Activated T-cell treated with anti-CD3 and anti-CD28 coated beads, Interleukin-2, amount 50 U/mL, for 24 hours (primary cell): ENCODE measurements at regions not wholly inside any gene's neighbourhood (a gene's known extent, or its start where the extent isn't known, plus 50 kb on each side); places are given as distances from the start of the nearest gene placed in this dataset.

Experiments
- DNase-seq: peaks from one replicate; pipeline ENCODE4 v3.0.0-alpha.2; 2020
- H3K27ac Mint-ChIP-seq: 2 replicates; pipeline ENCODE4 v1.8.0; 2020; ENCODE audit warnings: mild to moderate bottlenecking, mixed read lengths
- H3K27me3 Mint-ChIP-seq: 2 replicates; pipeline ENCODE4 v1.8.0; 2020; ENCODE audit warnings: mixed read lengths
- H3K36me3 Mint-ChIP-seq: 2 replicates; pipeline ENCODE4 v1.8.0; 2020; ENCODE audit warnings: low read depth, mixed read lengths
- H3K4me1 Mint-ChIP-seq: 2 replicates; pipeline ENCODE4 v1.8.0; 2020; ENCODE audit warnings: low read depth, mixed read lengths
- H3K4me3 Mint-ChIP-seq: 2 replicates; pipeline ENCODE4 v1.8.0; 2020; ENCODE audit warnings: mild to moderate bottlenecking, moderate library complexity, mixed read lengths
- H3K9me3 Mint-ChIP-seq: 2 replicates; pipeline ENCODE4 v1.8.0; 2020; ENCODE audit warnings: mixed read lengths

- Mint-ChIP-seq H3K4me1 (peaks cover 10% of the 10 kb centered on the region), H3K27ac (no peak overlapping the region), H3K27me3 (no peaks in the 10 kb centered on the region), H3K4me3 (no peak overlapping the region), H3K36me3 (no peaks in the 10 kb centered on the region), H3K9me3 (peaks cover 5% of the 10 kb centered on the region)
- no peak for DNase-seq
Observed at GRCh38 chr5:101153526-101153925, 250.4 kb upstream of the ST8SIA4 start.

DNA sequence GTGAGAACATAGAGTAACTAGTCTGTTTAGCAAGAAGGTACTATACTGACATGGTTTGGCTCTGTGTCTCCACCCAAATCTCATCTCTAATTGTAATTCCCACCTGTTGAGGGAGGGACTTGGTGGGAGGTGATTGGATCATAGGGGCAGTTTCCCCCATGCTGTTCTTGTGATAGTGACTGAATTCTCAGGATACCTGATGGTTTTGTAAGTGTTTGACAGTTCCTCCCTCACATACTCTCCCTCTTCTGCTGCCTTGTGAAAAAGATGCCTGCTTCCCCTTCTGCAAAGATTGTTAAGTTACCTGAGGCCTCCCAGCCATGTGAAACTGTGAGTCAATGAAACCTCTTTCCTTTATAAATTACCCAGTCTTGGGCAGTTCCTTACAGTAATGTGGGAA, 240.4 kb upstream of the ST8SIA4 start:
- no peak overlapping the region for H3K4me3 Mint-ChIP-seq
- no peak overlapping the region for H3K27ac Mint-ChIP-seq
- no peaks in the 10 kb centered on the region for H3K4me1 Mint-ChIP-seq
- DNase-seq: no peak
- H3K27me3 Mint-ChIP-seq: no peaks in the 10 kb centered on the region
- H3K9me3 Mint-ChIP-seq: peaks cover 6% of the 10 kb centered on the region
- no peaks in the 10 kb centered on the region for H3K36me3 Mint-ChIP-seq

- Mint-ChIP-seq H3K27ac (no peak overlapping the region), H3K9me3 (peaks cover 6% of the 10 kb centered on the region), H3K4me1 (no peaks in the 10 kb centered on the region), H3K36me3 (no peaks in the 10 kb centered on the region), H3K27me3 (no peaks in the 10 kb centered on the region), H3K4me3 (no peak overlapping the region)
- DNase-seq: no peak
Observed at GRCh38 chr5:101142102-101142501, 239.0 kb upstream of the ST8SIA4 start.

GRCh38 chr5:101136454-101136853, 233.4 kb upstream of the ST8SIA4 start:
- Mint-ChIP-seq H3K27me3 (no peaks in the 10 kb centered on the region), H3K36me3 (no peaks in the 10 kb centered on the region), H3K4me3 (no peak overlapping the region), H3K27ac (no peak overlapping the region), H3K9me3 (peaks cover 3% of the 10 kb centered on the region), H3K4me1 (no peaks in the 10 kb centered on the region)
- no peak for DNase-seq

- Mint-ChIP-seq H3K36me3 (no peaks in the 10 kb centered on the region), H3K27me3 (peaks cover 2% of the 10 kb centered on the region), H3K9me3 (no peaks in the 10 kb centered on the region), H3K4me1 (no peaks in the 10 kb centered on the region), H3K27ac (no peak overlapping the region), H3K4me3 (no peak overlapping the region)
- no peak for DNase-seq
Observed at GRCh38 chr5:101123363-101123762, 220.3 kb upstream of the ST8SIA4 start.

- no peaks in the 10 kb centered on the region for H3K9me3 Mint-ChIP-seq
- no peaks in the 10 kb centered on the region for H3K27me3 Mint-ChIP-seq
- no peak overlapping the region for H3K27ac Mint-ChIP-seq
- no peak for DNase-seq
- H3K36me3 Mint-ChIP-seq: no peaks in the 10 kb centered on the region
- H3K4me1 Mint-ChIP-seq: no peaks in the 10 kb centered on the region
- H3K4me3 Mint-ChIP-seq: no peak overlapping the region
Observed at GRCh38 chr5:101112645-101113044, 209.6 kb upstream of the ST8SIA4 start.

GRCh38 chr5:101103874-101104273, 200.8 kb upstream of the ST8SIA4 start:
- DNase-seq: no peak
- Mint-ChIP-seq H3K4me1 (peaks cover 2% of the 10 kb centered on the region), H3K27me3 (no peaks in the 10 kb centered on the region), H3K27ac (no peak overlapping the region), H3K36me3 (no peaks in the 10 kb centered on the region), H3K4me3 (no peak overlapping the region), H3K9me3 (no peaks in the 10 kb centered on the region)

GRCh38 chr5:101102506-101102905, 199.4 kb upstream of the ST8SIA4 start:
- no peaks in the 10 kb centered on the region for H3K36me3 Mint-ChIP-seq
- H3K27ac Mint-ChIP-seq: no peak overlapping the region
- H3K27me3 Mint-ChIP-seq: no peaks in the 10 kb centered on the region
- peaks cover 2% of the 10 kb centered on the region for H3K4me1 Mint-ChIP-seq
- no peak overlapping the region for H3K4me3 Mint-ChIP-seq
- DNase-seq: no peak
- no peaks in the 10 kb centered on the region for H3K9me3 Mint-ChIP-seq

DNA sequence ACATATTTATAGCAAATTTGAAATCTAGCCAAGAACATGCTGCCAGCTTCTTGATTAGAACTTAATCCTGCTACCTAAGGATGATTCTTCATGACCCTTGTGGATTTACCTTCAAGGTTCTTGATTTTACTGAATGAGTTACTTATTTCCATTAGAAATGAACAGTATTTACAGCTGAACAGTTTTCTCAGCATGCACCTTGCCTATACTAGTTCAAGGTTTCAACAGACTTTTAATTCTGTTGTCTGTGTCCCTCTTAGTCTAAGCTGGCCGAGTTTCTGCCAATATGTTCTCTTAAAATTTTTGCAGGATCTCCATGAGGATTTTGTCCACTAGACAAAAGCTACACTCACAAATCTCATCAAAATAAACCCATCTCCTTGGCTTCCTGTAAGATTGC, 188.8 kb upstream of the ST8SIA4 start:
- Mint-ChIP-seq H3K4me1 (no peaks in the 10 kb centered on the region), H3K27ac (no peak overlapping the region), H3K27me3 (peaks cover 3% of the 10 kb centered on the region), H3K4me3 (no peak overlapping the region), H3K36me3 (no peaks in the 10 kb centered on the region), H3K9me3 (no peaks in the 10 kb centered on the region)
- no peak for DNase-seq

- H3K4me3 Mint-ChIP-seq: no peak overlapping the region
- H3K36me3 Mint-ChIP-seq: no peaks in the 10 kb centered on the region
- no peaks in the 10 kb centered on the region for H3K4me1 Mint-ChIP-seq
Observed at GRCh38 chr5:101084353-101084752, 181.3 kb upstream of the ST8SIA4 start.

DNA sequence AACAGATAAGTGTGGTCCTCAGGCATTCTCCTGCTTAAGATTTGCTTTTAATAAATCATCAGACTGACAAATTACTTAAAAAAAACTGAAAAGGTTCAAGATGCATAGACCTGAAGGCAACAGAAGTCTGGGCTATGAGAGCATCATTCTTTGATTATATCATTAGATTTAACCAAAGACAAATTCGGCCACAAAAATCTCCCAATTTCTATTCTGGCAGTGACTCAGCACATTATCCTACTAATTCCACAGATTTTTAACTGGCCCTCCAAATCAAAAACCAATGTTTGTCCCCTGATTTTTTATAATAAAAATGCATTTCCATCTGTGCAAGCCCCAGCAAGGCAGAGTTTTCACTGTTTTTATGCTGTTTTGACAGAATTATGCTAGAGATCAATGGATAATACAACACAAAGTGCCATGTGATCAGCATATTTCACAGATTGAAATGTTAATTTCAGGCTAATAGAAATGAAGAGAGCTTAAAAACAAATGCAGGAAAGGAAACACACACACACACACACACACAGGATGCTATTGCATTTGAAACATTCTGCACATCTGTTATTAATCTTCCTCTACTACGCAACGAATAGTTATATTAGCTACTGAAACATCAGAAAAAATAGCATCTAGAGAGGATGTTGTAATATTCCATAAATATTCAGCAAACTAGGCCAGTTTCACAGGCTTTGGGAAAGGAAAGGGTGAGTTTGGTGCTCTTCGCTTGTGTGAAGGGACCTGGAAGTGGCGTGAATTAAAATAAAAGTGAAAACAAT, 177.6 kb upstream of the ST8SIA4 start:
- H3K36me3 Mint-ChIP-seq: no peaks in the 10 kb centered on the region
- no peak for DNase-seq
- H3K27ac Mint-ChIP-seq: no peak overlapping the region
- no peaks in the 10 kb centered on the region for H3K27me3 Mint-ChIP-seq
- H3K9me3 Mint-ChIP-seq: no peaks in the 10 kb centered on the region
- no peak overlapping the region for H3K4me3 Mint-ChIP-seq
- H3K4me1 Mint-ChIP-seq: no peaks in the 10 kb centered on the region

More at GRCh38 chr5:101084353-101084752, 181.3 kb upstream of the ST8SIA4 start:
- DNase-seq: no peak
- no peaks in the 10 kb centered on the region for H3K9me3 Mint-ChIP-seq
- no peaks in the 10 kb centered on the region for H3K27me3 Mint-ChIP-seq
- H3K27ac Mint-ChIP-seq: no peak overlapping the region

DNA sequence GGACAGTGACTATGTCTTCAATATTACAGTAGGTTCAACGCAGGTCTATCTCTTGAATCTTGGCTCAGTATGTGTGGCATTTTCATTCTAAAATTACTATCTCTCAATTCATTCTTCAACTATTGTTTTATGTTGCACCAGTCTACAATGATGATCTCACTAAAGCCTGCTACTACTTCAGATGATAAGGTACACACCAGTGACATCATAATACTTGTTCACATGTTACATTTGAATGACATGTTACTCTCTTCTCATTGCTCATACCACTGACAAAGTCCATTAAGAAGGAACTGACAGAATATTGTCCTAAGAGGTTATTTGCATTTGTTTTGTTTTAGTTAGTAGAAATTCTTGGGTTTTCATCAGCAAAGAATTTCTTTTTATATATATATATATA, 165.2 kb upstream of the ST8SIA4 start:
- DNase-seq: no peak
- no peak overlapping the region for H3K27ac Mint-ChIP-seq
- H3K4me1 Mint-ChIP-seq: no peaks in the 10 kb centered on the region
- no peak overlapping the region for H3K4me3 Mint-ChIP-seq
- no peaks in the 10 kb centered on the region for H3K36me3 Mint-ChIP-seq
- peaks cover 1% of the 10 kb centered on the region for H3K9me3 Mint-ChIP-seq
- H3K27me3 Mint-ChIP-seq: no peaks in the 10 kb centered on the region

DNA sequence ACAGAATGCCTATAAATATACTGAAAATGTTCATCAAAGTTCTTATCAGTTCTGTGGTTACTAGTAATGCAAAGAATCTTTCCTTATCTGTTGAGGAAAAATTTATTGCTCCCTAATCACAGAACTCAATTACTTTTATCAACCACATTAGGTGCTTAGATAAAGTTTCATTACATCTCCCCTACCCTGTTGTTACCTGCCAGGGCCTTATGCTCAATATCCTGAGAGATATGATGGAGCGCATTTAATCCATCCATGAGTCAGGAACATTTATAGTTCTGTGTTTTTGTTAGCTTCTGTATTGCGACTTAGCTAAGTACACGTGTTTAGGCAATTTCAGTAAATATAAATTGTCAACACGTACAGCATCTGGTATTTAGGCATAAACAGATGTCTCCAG, 164.3 kb upstream of the ST8SIA4 start:
- H3K36me3 Mint-ChIP-seq: no peaks in the 10 kb centered on the region
- H3K4me1 Mint-ChIP-seq: no peaks in the 10 kb centered on the region
- no peak overlapping the region for H3K27ac Mint-ChIP-seq

DNA sequence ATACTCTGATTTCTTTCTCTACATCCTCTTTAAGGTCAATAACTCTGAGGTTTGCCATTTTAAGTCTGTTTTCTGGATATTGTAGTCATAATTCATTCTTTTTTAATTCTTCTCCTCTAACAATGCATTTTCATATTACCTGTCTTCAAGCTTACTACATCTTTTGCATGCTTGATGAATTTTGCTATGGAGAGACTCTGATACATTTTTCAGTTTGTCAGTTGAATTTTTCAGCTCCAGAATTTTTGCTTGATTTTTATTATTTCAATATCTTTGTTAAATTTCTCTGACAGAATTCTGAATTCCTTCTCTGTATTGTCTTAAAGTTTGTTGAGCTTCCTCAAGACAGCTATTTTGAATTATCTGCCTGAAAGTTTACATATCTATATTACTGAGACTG, 159.8 kb upstream of the ST8SIA4 start:
- Mint-ChIP-seq H3K4me3 (no peak overlapping the region), H3K4me1 (no peaks in the 10 kb centered on the region), H3K27me3 (no peaks in the 10 kb centered on the region), H3K9me3 (peaks cover 12% of the 10 kb centered on the region), H3K36me3 (no peaks in the 10 kb centered on the region), H3K27ac (no peak overlapping the region)
- DNase-seq: no peak

More for the DNA sequence above, 164.3 kb upstream of the ST8SIA4 start:
- Mint-ChIP-seq H3K4me3 (no peak overlapping the region), H3K9me3 (peaks cover 8% of the 10 kb centered on the region), H3K27me3 (no peaks in the 10 kb centered on the region)
- DNase-seq: no peak

DNA sequence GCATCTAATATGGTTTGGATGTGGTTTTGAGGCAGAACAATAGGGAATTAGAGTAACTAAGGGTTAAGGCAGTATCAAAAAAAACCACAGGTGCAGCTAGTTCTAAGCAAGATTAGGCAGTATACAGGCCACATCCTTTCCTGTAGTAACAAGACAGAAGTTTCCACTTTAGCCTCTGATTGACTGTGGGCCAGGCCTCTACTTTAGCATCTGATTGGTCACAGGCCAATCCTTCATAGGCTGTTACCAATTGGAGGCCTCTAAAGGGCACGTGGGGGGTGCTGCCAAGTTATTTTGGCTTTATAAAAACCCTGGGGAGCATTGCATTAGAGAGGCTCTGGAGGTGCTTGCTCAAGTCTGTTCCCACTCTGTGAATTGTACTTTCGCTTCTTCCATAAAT, 144.1 kb upstream of the ST8SIA4 start:
- Mint-ChIP-seq H3K4me1 (peaks cover 7% of the 10 kb centered on the region), H3K9me3 (no peaks in the 10 kb centered on the region), H3K27ac (no peak overlapping the region), H3K4me3 (no peak overlapping the region), H3K36me3 (no peaks in the 10 kb centered on the region), H3K27me3 (no peaks in the 10 kb centered on the region)
- no peak for DNase-seq

GRCh38 chr5:101045689-101046088, 142.6 kb upstream of the ST8SIA4 start:
- Mint-ChIP-seq H3K4me1 (peaks cover 7% of the 10 kb centered on the region), H3K27me3 (no peaks in the 10 kb centered on the region), H3K36me3 (no peaks in the 10 kb centered on the region), H3K27ac (no peak overlapping the region), H3K4me3 (no peak overlapping the region), H3K9me3 (no peaks in the 10 kb centered on the region)
- DNase-seq: no peak
